ENCODE measurements at regions not wholly inside any gene's neighbourhood (a gene's known extent, or its start where the extent isn't known, plus 50 kb on each side); places are given as distances from the start of the nearest gene placed in this dataset.

GRCh38 chrX:4263030-4263803 is 549.8 kb upstream of the PRKX start:
- H3K9me3 Mint-ChIP-seq: 0 out of 2 replicates have a peak, but pooled peaks cover 4% of the 10 kb centered on the region
- H3K27ac Mint-ChIP-seq: no peak overlapping the region
- no peaks in the 10 kb centered on the region for H3K4me1 Mint-ChIP-seq (ENCODE audit: low read depth)
- TF ChIP-seq, protein P1, sequence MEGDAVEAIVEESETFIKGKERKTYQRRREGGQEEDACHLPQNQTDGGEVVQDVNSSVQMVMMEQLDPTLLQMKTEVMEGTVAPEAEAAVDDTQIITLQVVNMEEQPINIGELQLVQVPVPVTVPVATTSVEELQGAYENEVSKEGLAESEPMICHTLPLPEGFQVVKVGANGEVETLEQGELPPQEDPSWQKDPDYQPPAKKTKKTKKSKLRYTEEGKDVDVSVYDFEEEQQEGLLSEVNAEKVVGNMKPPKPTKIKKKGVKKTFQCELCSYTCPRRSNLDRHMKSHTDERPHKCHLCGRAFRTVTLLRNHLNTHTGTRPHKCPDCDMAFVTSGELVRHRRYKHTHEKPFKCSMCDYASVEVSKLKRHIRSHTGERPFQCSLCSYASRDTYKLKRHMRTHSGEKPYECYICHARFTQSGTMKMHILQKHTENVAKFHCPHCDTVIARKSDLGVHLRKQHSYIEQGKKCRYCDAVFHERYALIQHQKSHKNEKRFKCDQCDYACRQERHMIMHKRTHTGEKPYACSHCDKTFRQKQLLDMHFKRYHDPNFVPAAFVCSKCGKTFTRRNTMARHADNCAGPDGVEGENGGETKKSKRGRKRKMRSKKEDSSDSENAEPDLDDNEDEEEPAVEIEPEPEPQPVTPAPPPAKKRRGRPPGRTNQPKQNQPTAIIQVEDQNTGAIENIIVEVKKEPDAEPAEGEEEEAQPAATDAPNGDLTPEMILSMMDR (IDR thresholded peaks at IDR 0.05): no peak
- DNase-seq: no peak
- no peaks in the 10 kb centered on the region for H3K36me3 Mint-ChIP-seq (ENCODE audit: low read depth)
- no peaks in the 10 kb centered on the region for H3K27me3 Mint-ChIP-seq (ENCODE audit: insufficient read depth)
- no peak overlapping the region for H3K4me3 Mint-ChIP-seq

- Mint-ChIP-seq H3K27me3 (ENCODE audit: insufficient read depth) (no peaks in the 10 kb centered on the region), H3K27ac (no peak overlapping the region), H3K9me3 (peaks cover 9% of the 10 kb centered on the region), H3K4me3 (no peak overlapping the region), H3K4me1 (ENCODE audit: low read depth) (no peaks in the 10 kb centered on the region), H3K36me3 (ENCODE audit: low read depth) (no peaks in the 10 kb centered on the region)
- DNase-seq: no peak
- TF ChIP-seq, protein P1 (IDR thresholded peaks at IDR 0.05): no peak
These were observed 539.6 kb upstream of the PRKX start for GRCh38 chrX:4253092-4253491.

- Mint-ChIP-seq H3K27ac (no peak overlapping the region), H3K4me1 (ENCODE audit: low read depth) (no peaks in the 10 kb centered on the region), H3K36me3 (ENCODE audit: low read depth) (no peaks in the 10 kb centered on the region), H3K9me3 (peaks cover 13% of the 10 kb centered on the region), H3K4me3 (no peak overlapping the region), H3K27me3 (ENCODE audit: insufficient read depth) (no peaks in the 10 kb centered on the region)
- no peak for DNase-seq
- TF ChIP-seq, protein P1 (IDR thresholded peaks at IDR 0.05): no peak
These were observed 536.0 kb upstream of the PRKX start for GRCh38 chrX:4249401-4249800.

DNA sequence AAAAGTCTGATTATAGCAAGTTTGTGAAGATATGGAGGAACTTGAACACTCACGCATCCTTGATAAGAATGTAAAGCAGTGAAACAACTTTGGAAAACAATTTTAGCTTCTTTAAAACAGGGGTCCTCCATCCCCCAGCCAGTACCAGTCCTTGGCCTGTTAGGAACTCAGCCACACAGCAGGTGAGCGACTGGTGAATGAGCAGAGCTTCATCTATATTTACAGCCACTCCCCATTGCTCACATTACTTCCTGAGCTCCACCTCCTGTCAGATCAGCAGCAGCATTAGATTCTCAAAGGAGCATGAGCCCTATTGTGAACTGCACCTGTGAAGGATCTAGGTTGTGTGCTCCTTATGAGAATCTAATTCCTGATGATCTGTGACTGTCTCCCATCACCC is 530.3 kb upstream of the PRKX start:
- no peak overlapping the region for H3K4me3 Mint-ChIP-seq
- TF ChIP-seq, protein P1 (IDR thresholded peaks at IDR 0.05): no peak

DNA sequence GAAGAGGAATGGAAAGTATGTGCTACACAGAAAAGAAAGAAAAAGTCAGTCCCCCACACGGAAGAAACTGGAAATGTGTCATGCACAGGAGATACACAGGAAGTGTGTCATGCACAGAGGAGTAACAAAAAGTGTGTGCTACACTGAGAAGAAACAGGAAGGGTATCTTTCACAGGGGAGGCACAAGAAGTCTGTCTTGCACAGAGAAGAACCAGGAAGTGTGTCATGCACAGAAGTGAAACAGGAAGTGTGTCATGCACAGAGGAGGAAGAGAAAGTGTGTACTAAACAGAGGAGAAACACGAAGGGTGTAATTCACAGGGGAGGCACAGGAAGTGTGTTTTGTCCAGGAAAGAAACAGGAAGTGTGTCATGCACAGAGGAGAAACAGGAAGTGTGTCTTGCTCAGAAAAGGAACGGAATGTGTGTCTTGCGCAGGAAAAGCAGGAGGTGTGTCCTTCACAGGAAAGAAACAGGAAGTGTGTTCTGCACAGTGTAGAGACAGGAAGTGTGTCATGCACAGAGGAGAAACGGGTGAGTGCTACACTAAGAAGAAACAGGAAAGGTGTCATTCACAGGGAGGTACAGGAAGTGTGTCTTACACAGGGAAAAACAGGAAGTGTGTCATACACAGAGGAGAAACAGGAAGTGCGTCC is 527.2 kb upstream of the PRKX start:
- TF ChIP-seq, protein P1 (IDR thresholded peaks at IDR 0.05): no peak
- no peak overlapping the region for H3K4me3 Mint-ChIP-seq

More for the DNA sequence above, 530.3 kb upstream of the PRKX start:
- Mint-ChIP-seq H3K27ac (no peak overlapping the region), H3K9me3 (peaks cover 10% of the 10 kb centered on the region), H3K4me1 (ENCODE audit: low read depth) (no peaks in the 10 kb centered on the region), H3K27me3 (ENCODE audit: insufficient read depth) (no peaks in the 10 kb centered on the region), H3K36me3 (ENCODE audit: low read depth) (no peaks in the 10 kb centered on the region)
- DNase-seq: no peak

More for the DNA sequence above, 527.2 kb upstream of the PRKX start:
- no peak overlapping the region for H3K27ac Mint-ChIP-seq
- no peaks in the 10 kb centered on the region for H3K27me3 Mint-ChIP-seq (ENCODE audit: insufficient read depth)
- no peaks in the 10 kb centered on the region for H3K36me3 Mint-ChIP-seq (ENCODE audit: low read depth)
- no peaks in the 10 kb centered on the region; the same call in 1 of the 2 replicates for H3K9me3 Mint-ChIP-seq
- no peaks in the 10 kb centered on the region for H3K4me1 Mint-ChIP-seq (ENCODE audit: low read depth)
- DNase-seq: no peak
